Naive B cell (primary cell): ENCODE measurements at regions not wholly inside any gene's neighbourhood (a gene's known extent, or its start where the extent isn't known, plus 50 kb on each side); places are given as distances from the start of the nearest gene placed in this dataset.
A peak's percentile ranks its signal among the peaks of the same experiment; 100 is the strongest.
"Not testable (repeated sequence)": the region's sequence is repeated elsewhere in the genome, so short reads cannot be mapped to it uniquely, and the experiment has no call there.

Source experiments
- ATAC-seq, 2 donors: fragments of 150-1000 bp; cut with Tn5 transposase; 2 replicates each; pipeline ENCODE4 v1.10.0; 2021; ENCODE audit warnings: low read depth in 2 of 2, mild to moderate bottlenecking in 2 of 2, moderate library complexity in 2 of 2
- DNase-seq: peaks from one replicate; pipeline ENCODE4 v3.0.0; 2022
- H3K27ac Mint-ChIP-seq, 6 donors: one replicate each; pipeline ENCODE4 v1.8.0; 2020 to 2022; ENCODE audit warnings: mild to moderate bottlenecking in 6 of 6, mixed read lengths in 6 of 6, moderate library complexity in 5 of 6, inconsistent platforms in 2 of 6
- H3K27me3 Mint-ChIP-seq, 3 donors: one replicate each; pipeline ENCODE4 v1.8.0; 2021 to 2022; ENCODE audit warnings: mixed read lengths in 3 of 3, mild to moderate bottlenecking in 1 of 3
- H3K36me3 Mint-ChIP-seq, 2 donors: one replicate each; pipeline ENCODE4 v1.8.0; 2020 to 2022; ENCODE audit warnings: mixed read lengths in 2 of 2, inconsistent platforms in 1 of 2, mild to moderate bottlenecking in 1 of 2
- H3K4me1 Mint-ChIP-seq, 3 donors: one replicate each; pipeline ENCODE4 v1.8.0; 2020 to 2022; ENCODE audit warnings: mixed read lengths in 3 of 3, inconsistent platforms in 1 of 3, mild to moderate bottlenecking in 1 of 3, moderate library complexity in 1 of 3
- H3K4me3 Mint-ChIP-seq, 8 donors: one replicate each; pipeline ENCODE4 v1.8.0; 2020 to 2022; ENCODE audit warnings: mild to moderate bottlenecking in 8 of 8, mixed read lengths in 8 of 8, moderate library complexity in 8 of 8, inconsistent platforms in 2 of 8
- H3K9me3 Mint-ChIP-seq, 7 donors: one replicate each; pipeline ENCODE4 v1.8.0; 2020 to 2022; ENCODE audit warnings: mixed read lengths in 7 of 7, mild to moderate bottlenecking in 5 of 7, inconsistent platforms in 2 of 7, moderate library complexity in 1 of 7

DNA sequence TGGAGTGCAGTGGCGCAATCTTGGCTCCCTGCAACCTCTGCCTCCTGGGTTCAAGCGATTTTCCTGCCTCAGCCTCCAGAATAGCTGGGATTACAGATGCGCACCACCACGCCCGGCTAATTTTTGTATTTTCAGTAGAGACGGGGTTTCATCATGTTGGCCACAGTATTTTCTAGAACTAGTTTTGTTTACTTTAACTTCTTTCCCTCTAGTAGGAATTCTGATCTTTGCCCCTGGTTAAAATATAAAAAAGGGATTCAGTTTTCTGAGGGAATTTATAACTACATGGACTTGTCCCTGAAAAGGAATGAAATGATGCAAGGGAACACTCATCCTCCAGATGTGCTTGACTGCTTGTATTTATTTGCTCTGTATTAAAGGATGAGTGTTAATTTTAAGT lies 628.9 kb downstream of the ETNK1 start:
- H3K9me3 Mint-ChIP-seq, H3K4me1 Mint-ChIP-seq, ATAC-seq, DNase-seq, H3K27ac Mint-ChIP-seq, H3K36me3 Mint-ChIP-seq, H3K27me3 Mint-ChIP-seq, H3K4me3 Mint-ChIP-seq: not testable (repeated sequence)

DNA sequence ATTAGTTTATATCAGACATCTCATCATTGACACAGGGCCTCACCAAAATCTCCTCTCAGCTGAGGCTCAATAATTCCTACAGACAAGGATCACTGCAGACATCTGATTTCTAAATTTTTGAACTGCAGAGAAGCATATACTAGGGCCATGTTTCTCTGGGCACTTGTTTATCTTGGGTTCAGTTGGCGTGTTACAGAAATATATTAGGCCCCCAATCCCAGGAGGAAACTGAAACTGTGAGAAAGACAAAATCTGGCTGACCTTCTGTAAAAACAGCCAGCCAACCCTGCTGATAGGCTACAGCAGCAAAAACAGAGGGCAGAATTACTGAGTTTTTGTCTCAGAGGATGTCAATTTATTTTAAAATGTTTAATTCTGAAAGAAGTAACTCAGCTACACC lies 634.6 kb downstream of the ETNK1 start:
- peaks cover 0 to 8% (median 3%) of the 10 kb centered on the region in 7 donors for H3K9me3 Mint-ChIP-seq
- H3K4me1 Mint-ChIP-seq = no peaks in the 10 kb centered on the region
- H3K4me3 Mint-ChIP-seq = no peak overlapping the region
- no peak overlapping the region for H3K27ac Mint-ChIP-seq
- no peaks in the 10 kb centered on the region for H3K36me3 Mint-ChIP-seq
- no peak for ATAC-seq
- peaks cover 0 to 9% (median 0%) of the 10 kb centered on the region in 3 donors for H3K27me3 Mint-ChIP-seq
- no peak for DNase-seq

DNA sequence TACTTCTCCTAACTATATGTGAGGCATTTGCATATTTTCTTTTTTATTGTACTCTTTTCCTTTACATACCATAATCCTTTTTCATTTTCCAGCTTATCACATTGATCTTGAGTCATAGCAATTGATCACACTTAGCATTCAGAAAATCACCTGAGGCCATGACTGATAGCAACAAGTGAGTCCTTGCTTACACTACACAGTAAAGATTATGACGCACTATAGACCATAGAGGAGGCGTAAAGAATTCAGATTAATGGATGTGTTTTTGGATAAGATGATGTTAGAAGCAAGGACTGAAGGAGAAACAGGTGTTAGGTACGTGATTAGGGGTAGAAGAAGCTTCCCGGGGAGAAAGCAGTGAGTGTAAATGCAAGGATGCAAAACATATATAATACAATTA lies 637.7 kb downstream of the ETNK1 start:
- ATAC-seq (no peak), DNase-seq (no peak)
- peaks cover 0 to 9% (median 5%) of the 10 kb centered on the region in 7 donors for H3K9me3 Mint-ChIP-seq
- H3K4me3 Mint-ChIP-seq = no peak overlapping the region
- no peaks in the 10 kb centered on the region for H3K27me3 Mint-ChIP-seq
- no peaks in the 10 kb centered on the region for H3K36me3 Mint-ChIP-seq
- H3K4me1 Mint-ChIP-seq = no peaks in the 10 kb centered on the region
- H3K27ac Mint-ChIP-seq = no peak overlapping the region

DNA sequence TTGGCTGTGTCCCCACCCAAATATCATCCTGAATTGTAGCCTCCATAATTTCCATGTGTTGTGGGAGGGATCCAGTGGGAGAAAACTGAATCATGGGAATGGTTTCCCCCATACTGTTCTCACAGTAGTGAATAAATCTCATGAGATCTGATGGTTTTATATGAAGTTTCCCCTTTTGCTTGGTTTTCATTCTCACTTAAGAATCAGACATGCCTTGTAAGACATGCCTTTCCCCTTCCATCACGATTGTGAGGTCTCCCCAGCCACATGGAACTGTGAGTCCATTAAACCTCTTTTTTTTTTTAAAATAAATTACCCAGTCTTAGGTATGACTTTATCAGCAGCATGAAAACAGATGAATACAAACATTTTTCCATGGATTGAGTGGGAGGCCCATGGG lies 652.9 kb downstream of the ETNK1 start:
- H3K27ac Mint-ChIP-seq = no peak overlapping the region
- H3K4me1 Mint-ChIP-seq = no peaks in the 10 kb centered on the region
- H3K9me3 Mint-ChIP-seq = peaks cover 0 to 7% (median 4%) of the 10 kb centered on the region in 7 donors
- DNase-seq = no peak
- ATAC-seq = no peak
- no peak overlapping the region for H3K4me3 Mint-ChIP-seq
- H3K36me3 Mint-ChIP-seq = no peaks in the 10 kb centered on the region
- no peaks in the 10 kb centered on the region for H3K27me3 Mint-ChIP-seq

DNA sequence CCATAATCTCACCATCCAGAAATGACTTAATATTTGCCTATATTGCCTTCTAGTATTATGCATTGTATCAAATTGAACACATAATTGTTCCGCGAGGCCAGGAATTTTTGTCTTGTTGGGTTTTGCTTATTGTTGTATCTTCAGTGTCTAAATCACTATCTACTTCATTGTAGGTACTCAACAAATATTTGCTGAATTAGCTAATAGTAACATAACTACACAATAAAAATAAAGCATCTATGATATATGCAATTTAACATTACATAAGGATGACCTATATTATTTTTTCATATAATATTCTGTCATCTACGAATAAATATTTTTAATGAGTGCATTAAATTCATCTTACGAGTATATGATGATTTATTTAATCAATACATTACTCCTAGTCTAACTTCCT lies 656.3 kb downstream of the ETNK1 start:
- H3K27me3 Mint-ChIP-seq = no peaks in the 10 kb centered on the region
- H3K4me1 Mint-ChIP-seq = no peaks in the 10 kb centered on the region

DNA sequence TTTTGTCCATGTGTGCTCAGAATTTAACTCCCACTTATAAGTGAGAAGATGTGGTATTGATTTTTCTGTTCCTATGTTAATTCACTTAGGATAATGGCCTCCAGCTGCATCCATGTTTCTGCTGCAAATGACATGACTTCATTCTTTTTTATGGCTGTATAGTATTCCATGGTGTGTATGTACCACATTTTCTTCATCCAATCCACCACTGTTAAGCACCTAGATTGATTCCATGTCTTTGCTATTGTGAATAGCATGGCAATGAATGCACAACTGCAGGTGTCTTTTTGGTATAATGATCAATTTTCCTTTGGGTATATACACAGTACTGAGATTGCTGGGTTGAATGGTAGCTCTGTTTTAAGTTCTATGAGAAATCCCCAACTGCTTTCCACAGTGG lies 657.7 kb downstream of the ETNK1 start:
- DNase-seq (no peak), ATAC-seq (no peak)
- Mint-ChIP-seq H3K36me3 (no peaks in the 10 kb centered on the region), H3K4me1 (no peaks in the 10 kb centered on the region), H3K27ac (peak overlapping the region in 1 of 6 donors; percentile 21), H3K27me3 (no peaks in the 10 kb centered on the region), H3K4me3 (no peak overlapping the region), H3K9me3 (peaks cover 6 to 20% (median 11%) of the 10 kb centered on the region in 7 donors)

More for the DNA sequence above, 656.3 kb downstream of the ETNK1 start:
- no peak overlapping the region for H3K4me3 Mint-ChIP-seq
- peaks cover 4 to 20% (median 12%) of the 10 kb centered on the region in 7 donors for H3K9me3 Mint-ChIP-seq
- no peaks in the 10 kb centered on the region for H3K36me3 Mint-ChIP-seq
- no peak for ATAC-seq
- DNase-seq = no peak
- no peak overlapping the region for H3K27ac Mint-ChIP-seq

DNA sequence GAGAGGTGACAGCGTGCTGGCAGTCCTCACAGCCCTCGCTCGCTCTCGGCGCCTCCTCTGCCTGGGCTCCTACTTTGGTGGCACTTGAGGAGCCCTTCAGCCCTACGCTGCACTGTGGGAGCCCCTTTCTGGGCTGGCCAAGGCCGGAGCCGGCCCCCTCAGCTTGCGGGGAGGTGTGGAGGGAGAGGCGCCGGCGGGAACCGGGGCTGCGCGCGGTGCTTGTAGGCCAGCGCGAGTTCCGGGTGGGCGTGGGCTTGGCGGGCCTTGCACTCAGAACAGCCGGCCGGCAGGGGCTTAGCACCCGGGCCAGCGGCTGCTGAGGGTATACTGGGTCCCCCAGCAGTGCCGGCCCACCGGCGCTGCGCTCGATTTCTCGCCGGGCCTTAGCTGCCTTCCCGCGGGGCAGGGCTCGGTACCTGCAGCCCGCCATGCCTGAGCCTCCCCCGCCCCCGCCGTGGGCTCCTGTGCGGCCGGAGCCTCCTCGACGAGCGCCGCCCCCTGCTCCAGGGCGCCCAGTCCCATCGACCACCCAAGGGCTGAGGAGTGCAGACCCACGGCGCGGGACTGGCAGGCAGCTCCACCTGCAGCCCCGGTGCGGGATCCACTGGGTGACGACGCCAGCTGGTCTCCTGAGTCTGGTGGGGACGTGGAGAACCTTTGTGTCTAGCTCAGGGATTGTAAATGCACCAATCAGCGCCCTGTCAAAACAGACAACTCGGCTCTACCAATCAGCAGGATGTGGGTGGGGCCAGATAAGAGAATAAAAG lies 661.0 kb downstream of the ETNK1 start:
- peaks cover 6 to 20% (median 13%) of the 10 kb centered on the region in 7 donors for H3K9me3 Mint-ChIP-seq
- not testable (repeated sequence) for ATAC-seq, H3K27me3 Mint-ChIP-seq, H3K36me3 Mint-ChIP-seq, H3K4me1 Mint-ChIP-seq, DNase-seq, H3K4me3 Mint-ChIP-seq, H3K27ac Mint-ChIP-seq

DNA sequence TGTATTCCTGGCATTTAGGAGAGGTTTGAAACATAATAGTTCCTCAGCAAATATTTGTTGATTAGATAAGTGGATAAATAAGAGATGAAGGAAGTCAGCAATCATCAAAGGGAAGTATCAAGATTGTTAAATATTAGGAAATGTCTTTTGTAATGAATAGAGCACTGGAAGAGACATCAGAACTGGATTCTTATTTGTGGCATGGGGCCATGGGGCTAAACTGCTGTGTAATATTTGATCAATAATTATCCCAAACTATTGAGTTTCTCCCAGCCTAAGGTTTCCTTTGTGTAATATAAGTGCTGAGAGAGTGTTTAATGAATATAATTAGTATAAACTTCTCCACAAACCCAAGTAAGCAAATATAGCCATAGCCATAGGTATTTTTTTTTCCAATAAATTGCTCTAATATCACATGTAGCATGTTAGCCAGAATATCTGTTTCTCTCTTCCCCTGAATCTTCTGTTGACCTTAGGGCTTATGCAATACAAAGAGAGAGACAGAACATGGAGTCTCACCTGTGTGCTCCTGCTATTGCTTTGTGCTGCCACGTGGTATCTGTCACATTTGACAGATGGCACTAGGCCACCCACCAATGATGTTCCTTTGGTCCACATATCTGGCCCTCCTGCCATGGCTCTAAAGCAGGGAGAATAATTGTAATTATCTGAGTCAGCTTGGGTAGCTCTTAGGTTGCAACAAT lies 658.7 kb downstream of the SOX5 start:
- H3K36me3 Mint-ChIP-seq = no peaks in the 10 kb centered on the region
- H3K4me1 Mint-ChIP-seq = no peaks in the 10 kb centered on the region
- H3K4me3 Mint-ChIP-seq = no peak overlapping the region
- ATAC-seq (no peak), DNase-seq (no peak)
- no peaks in the 10 kb centered on the region for H3K27me3 Mint-ChIP-seq
- H3K27ac Mint-ChIP-seq = no peak overlapping the region
- H3K9me3 Mint-ChIP-seq = peaks cover 0 to 4% (median 0%) of the 10 kb centered on the region in 7 donors

DNA sequence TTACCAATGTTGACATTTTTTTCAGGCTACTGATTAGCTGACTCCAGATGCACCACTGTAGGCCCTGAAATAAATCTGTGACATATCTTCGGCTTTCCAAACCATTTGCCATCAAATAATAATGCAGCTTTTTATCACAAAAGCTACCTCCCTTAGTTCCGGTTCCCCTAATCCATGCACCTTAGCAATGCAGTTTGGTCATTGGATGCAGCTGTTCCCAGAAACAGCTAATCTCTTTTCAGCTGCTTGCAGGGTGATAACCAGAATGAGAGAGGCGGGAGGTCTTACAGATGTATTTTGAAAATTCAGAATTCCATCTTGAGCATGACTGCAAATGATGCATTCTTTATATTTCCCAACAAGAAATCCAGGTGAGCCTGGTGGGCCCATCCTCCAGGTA lies 646.2 kb downstream of the SOX5 start:
- Mint-ChIP-seq H3K27ac (no peak overlapping the region), H3K4me1 (no peaks in the 10 kb centered on the region), H3K4me3 (no peak overlapping the region), H3K36me3 (no peaks in the 10 kb centered on the region), H3K9me3 (peaks cover 0 to 18% (median 3%) of the 10 kb centered on the region in 7 donors), H3K27me3 (no peaks in the 10 kb centered on the region)
- no peak for ATAC-seq
- no peak for DNase-seq

DNA sequence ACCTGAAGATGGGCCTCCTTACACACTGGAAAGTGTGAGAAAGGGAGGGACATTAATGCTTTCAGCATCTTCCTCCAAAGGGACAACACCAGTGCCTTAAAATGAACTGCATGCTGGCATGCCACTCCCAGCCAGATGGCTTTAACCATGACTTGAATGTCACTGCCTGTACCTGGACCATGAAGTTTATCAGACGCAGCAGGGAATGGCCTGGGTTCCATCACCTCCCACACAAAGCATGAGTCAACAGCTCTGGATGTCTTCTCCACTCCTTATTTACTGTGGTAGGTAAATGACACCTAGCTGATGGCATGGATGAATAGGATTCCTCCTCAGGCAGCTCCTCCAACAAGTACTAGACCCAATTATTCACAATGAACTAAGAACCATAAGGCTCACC lies 645.6 kb downstream of the SOX5 start:
- Mint-ChIP-seq H3K4me1 (no peaks in the 10 kb centered on the region), H3K27ac (no peak overlapping the region), H3K27me3 (no peaks in the 10 kb centered on the region), H3K36me3 (no peaks in the 10 kb centered on the region), H3K4me3 (no peak overlapping the region), H3K9me3 (peaks cover under 1 to 18% (median 3%) of the 10 kb centered on the region in 7 donors)
- DNase-seq (no peak), ATAC-seq (no peak)

DNA sequence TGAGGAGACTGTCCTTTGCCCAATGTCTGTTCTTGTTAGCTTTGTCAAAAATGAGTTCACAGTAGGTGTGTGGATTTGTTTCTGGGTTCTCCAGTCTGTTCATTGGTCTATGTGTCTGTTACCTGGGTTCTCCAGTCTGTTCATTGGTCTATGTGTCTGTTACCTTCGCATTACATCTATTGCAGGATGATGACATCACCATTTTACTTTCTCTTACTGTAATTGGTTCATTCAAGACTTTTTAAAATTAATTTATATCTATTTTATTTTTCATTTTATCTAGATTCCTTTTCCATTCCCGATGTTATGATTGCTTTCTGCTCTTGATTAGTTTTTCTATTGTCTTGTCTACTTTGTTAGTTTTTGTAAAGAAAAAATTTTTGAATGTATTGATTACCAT lies 615.5 kb downstream of the SOX5 start:
- H3K36me3 Mint-ChIP-seq = no peaks in the 10 kb centered on the region
- no peaks in the 10 kb centered on the region for H3K4me1 Mint-ChIP-seq
- ATAC-seq = no peak
- peaks cover 0 to 2% (median 0%) of the 10 kb centered on the region in 7 donors for H3K9me3 Mint-ChIP-seq
- no peak overlapping the region for H3K27ac Mint-ChIP-seq
- DNase-seq = no peak
- no peak overlapping the region for H3K4me3 Mint-ChIP-seq
- H3K27me3 Mint-ChIP-seq = no peaks in the 10 kb centered on the region

DNA sequence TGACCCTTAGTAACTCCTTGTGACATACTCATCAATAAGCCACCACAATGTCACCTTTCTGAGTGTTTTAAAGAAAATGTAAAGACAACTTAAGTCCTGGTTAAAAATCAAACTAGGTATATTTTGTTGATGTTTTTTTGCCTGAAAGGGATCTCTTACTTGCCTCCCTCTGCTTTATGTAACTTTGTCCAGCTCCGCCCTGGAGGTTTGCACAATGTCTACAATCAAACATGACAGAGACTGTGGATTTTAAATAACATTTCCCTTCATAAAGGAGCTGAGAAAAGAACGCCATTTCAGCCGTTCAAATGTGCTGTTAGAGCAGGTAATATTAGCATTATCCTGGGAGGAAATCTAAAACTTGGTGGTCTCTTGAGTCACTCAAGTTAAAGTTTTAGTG lies 613.9 kb downstream of the SOX5 start:
- Mint-ChIP-seq H3K4me1 (no peaks in the 10 kb centered on the region), H3K36me3 (no peaks in the 10 kb centered on the region), H3K4me3 (no peak overlapping the region), H3K9me3 (peaks cover 0 to 2% (median 0%) of the 10 kb centered on the region in 7 donors), H3K27ac (no peak overlapping the region), H3K27me3 (no peaks in the 10 kb centered on the region)
- DNase-seq = no peak
- ATAC-seq = no peak

DNA sequence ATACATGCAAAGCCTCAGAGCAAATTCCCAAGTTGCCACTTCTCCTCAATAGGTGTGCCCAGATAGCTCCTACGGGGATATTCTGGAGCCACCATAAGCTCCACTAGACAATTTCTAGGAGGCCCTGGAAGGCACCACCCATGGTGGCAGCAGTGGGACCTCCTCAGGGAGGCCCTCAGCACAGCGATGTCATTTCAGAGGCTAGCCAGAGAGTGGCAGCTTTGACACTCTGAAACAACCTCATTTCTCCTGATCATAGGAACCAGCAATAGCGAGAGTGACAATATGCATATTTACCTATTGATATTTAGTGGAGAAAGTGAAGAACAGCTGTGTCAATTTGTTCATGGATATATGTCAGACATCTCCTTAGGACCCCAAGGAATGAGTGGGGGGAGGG lies 612.3 kb downstream of the SOX5 start:
- Mint-ChIP-seq H3K36me3 (no peaks in the 10 kb centered on the region), H3K27ac (no peak overlapping the region), H3K4me1 (no peaks in the 10 kb centered on the region), H3K4me3 (no peak overlapping the region), H3K9me3 (peaks cover 0 to 3% (median 0%) of the 10 kb centered on the region in 7 donors), H3K27me3 (no peaks in the 10 kb centered on the region)
- no peak for DNase-seq
- ATAC-seq = no peak

DNA sequence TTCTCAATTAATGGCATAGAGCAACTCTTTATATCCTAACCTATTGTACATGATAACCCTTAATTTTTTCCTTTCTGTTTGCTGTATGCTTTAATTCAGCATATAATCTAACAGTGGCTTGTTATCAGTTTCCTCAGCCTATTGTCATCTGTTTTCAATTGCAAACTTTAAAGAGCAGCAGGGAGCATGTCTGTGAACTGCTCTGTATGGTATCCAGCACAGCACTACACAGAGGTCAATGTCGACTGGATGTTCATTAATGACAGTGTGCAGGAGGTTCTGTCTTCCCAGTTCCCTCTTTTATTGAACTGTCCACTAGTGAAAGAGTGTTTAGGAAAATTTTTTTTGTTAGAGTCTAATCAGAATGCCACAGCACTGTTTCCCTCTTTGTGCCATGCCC lies 609.1 kb downstream of the SOX5 start:
- H3K9me3 Mint-ChIP-seq = peaks cover 0 to 10% (median 0%) of the 10 kb centered on the region in 7 donors
- ATAC-seq = no peak

More for the DNA sequence above, 609.1 kb downstream of the SOX5 start:
- no peak overlapping the region for H3K4me3 Mint-ChIP-seq
- no peaks in the 10 kb centered on the region for H3K27me3 Mint-ChIP-seq
- DNase-seq = no peak
- no peaks in the 10 kb centered on the region for H3K4me1 Mint-ChIP-seq
- H3K36me3 Mint-ChIP-seq = no peaks in the 10 kb centered on the region
- H3K27ac Mint-ChIP-seq = no peak overlapping the region
